ENCODE measurements at regions not wholly inside any gene's neighbourhood (a gene's known extent, or its start where the extent isn't known, plus 50 kb on each side); places are given as distances from the start of the nearest gene placed in this dataset.

GRCh38 chr2:56613254-56613653 is 429.5 kb downstream of the CCDC85A start:
- no peak for TF ChIP-seq TEAD4 (IDR thresholded peaks at IDR 0.05; ENCODE audit: borderline replicate concordance, insufficient read depth)
- no peak for TF ChIP-seq FOSL2 (IDR thresholded peaks at IDR 0.05; ENCODE audit: borderline replicate concordance, low read depth)
- TF ChIP-seq FOXM1 (IDR thresholded peaks at IDR 0.05; ENCODE audit: low read depth) = no peak
- no peak for TF ChIP-seq NFIC (IDR thresholded peaks at IDR 0.05; ENCODE audit: borderline replicate concordance)
- TF ChIP-seq CTCF (IDR thresholded peaks at IDR 0.05) = no peak
- TF ChIP-seq SIN3A (IDR thresholded peaks at IDR 0.05; ENCODE audit: borderline replicate concordance, low read depth, low read length) = no peak
- no peak for TF ChIP-seq MEF2A (IDR thresholded peaks at IDR 0.05; ENCODE audit: borderline replicate concordance, low read depth)
- TF ChIP-seq TCF12 (IDR thresholded peaks at IDR 0.05) = no peak
- TF ChIP-seq JUND (IDR thresholded peaks at IDR 0.05) = no peak
- TF ChIP-seq, protein P1, sequence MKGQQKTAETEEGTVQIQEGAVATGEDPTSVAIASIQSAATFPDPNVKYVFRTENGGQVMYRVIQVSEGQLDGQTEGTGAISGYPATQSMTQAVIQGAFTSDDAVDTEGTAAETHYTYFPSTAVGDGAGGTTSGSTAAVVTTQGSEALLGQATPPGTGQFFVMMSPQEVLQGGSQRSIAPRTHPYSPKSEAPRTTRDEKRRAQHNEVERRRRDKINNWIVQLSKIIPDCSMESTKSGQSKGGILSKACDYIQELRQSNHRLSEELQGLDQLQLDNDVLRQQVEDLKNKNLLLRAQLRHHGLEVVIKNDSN (IDR thresholded peaks at IDR 0.05; ENCODE audit: borderline replicate concordance, low read depth) = no peak
- TF ChIP-seq REST (IDR thresholded peaks at IDR 0.05; ENCODE audit: low read depth, low read length) = no peak
- TF ChIP-seq PBX3 (IDR thresholded peaks at IDR 0.05) = no peak
- no peak for TF ChIP-seq RCOR1 (IDR thresholded peaks at IDR 0.05; ENCODE audit: low read length)
- TF ChIP-seq, protein P2, sequence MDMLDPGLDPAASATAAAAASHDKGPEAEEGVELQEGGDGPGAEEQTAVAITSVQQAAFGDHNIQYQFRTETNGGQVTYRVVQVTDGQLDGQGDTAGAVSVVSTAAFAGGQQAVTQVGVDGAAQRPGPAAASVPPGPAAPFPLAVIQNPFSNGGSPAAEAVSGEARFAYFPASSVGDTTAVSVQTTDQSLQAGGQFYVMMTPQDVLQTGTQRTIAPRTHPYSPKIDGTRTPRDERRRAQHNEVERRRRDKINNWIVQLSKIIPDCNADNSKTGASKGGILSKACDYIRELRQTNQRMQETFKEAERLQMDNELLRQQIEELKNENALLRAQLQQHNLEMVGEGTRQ (IDR thresholded peaks at IDR 0.05; ENCODE audit: borderline replicate concordance, low read depth, low read length) = no peak
- TF ChIP-seq TAF1 (IDR thresholded peaks at IDR 0.05; ENCODE audit: borderline replicate concordance, low read depth, low read length) = no peak
- TF ChIP-seq MXI1 (IDR thresholded peaks at IDR 0.05; ENCODE audit: low read depth, low read length) = no peak
- TF ChIP-seq CHD2 (IDR thresholded peaks at IDR 0.05; ENCODE audit: low read length, partially characterized antibody) = no peak
- no peak for TF ChIP-seq RFX5 (IDR thresholded peaks at IDR 0.05; ENCODE audit: low read length)
- TF ChIP-seq RXRA (IDR thresholded peaks at IDR 0.05; ENCODE audit: borderline replicate concordance, low read depth) = no peak
- Histone ChIP-seq H3K4me2 (no peak overlapping the region), H3K27me3 (ENCODE audit: insufficient read depth) (no peaks in the 10 kb centered on the region), H3K36me3 (replicated peaks in 1 of 2; ENCODE audit: control insufficient read depth in 1 of 2, insufficient read depth in 2 of 2, low read length in 1 of 2) (peaks cover 0 to 44% of the 10 kb centered on the region in 2 experiments), H3F3A (replicated peaks; ENCODE audit: insufficient read depth) (peaks cover 19% of the 10 kb centered on the region), H3K9me2 (no peaks in the 10 kb centered on the region), H3K4me3 (ENCODE audit: low read depth in 2 of 2, low read length in 1 of 2) (no peak overlapping the region), H3K9me3 (no peaks in the 10 kb centered on the region), H3K9ac (no peak overlapping the region), H2AFZ (ENCODE audit: low read depth) (no peak overlapping the region), H3K4me1 (ENCODE audit: control insufficient read depth in 1 of 2, insufficient read depth in 2 of 2, low read depth in 1 of 2, low read length in 1 of 2) (no peaks in the 10 kb centered on the region; a peak in 2 of 4 replicates), H3K79me2 (ENCODE audit: insufficient read depth) (peaks cover 18% of the 10 kb centered on the region; the same call in 1 of the 2 replicates), H4K20me1 (ENCODE audit: insufficient read depth) (no peaks in the 10 kb centered on the region), H3K27ac (ENCODE audit: low read depth in 2 of 2, low read length in 1 of 2) (peak overlapping the region; percentile 40 to 65; a peak in 3 of 4 replicates)
- ChIA-PET CTCF (no interaction called here), POLR2A (no interaction called here)
- 30% methylated on average over 1 of the region's 1 CpG for WGBS (ENCODE audit: low lambda C conversion rate)
- no peak for DNase-seq
